ENCODE measurements at regions not wholly inside any gene's neighbourhood (a gene's known extent, or its start where the extent isn't known, plus 50 kb on each side); places are given as distances from the start of the nearest gene placed in this dataset.

- DNase-seq (ENCODE audit: low read depth in 3 of 3, low spot score in 1 of 3) = no peak
These were observed 86.5 kb downstream of the MTRR start for GRCh38 chr5:7955476-7955875.

- no peak for DNase-seq (ENCODE audit: low read depth in 3 of 3, low spot score in 1 of 3)
These were observed 88.4 kb downstream of the MTRR start for GRCh38 chr5:7957329-7957728.

GRCh38 chr5:7960142-7960541, 91.2 kb downstream of the MTRR start:
- no peak for DNase-seq (ENCODE audit: low read depth in 3 of 3, low spot score in 1 of 3)

GRCh38 chr5:7961540-7961939, 92.6 kb downstream of the MTRR start:
- DNase-seq (ENCODE audit: low read depth in 3 of 3, low spot score in 1 of 3) = no peak

- no peak for DNase-seq (ENCODE audit: low read depth in 3 of 3, low spot score in 1 of 3)
These were observed 101.9 kb downstream of the MTRR start for GRCh38 chr5:7970816-7971215.

- DNase-seq (ENCODE audit: low read depth in 3 of 3, low spot score in 1 of 3) = no peak
These were observed 107.7 kb downstream of the MTRR start for GRCh38 chr5:7976411-7977190.

- DNase-seq (ENCODE audit: low read depth in 3 of 3, low spot score in 1 of 3) = no peak
These were observed 109.2 kb downstream of the MTRR start for GRCh38 chr5:7978114-7978513.

GRCh38 chr5:7978991-7979390, 110.0 kb downstream of the MTRR start:
- no peak for DNase-seq (ENCODE audit: low read depth in 3 of 3, low spot score in 1 of 3)

GRCh38 chr5:7980881-7981280, 111.9 kb downstream of the MTRR start:
- DNase-seq (ENCODE audit: low read depth in 3 of 3, low spot score in 1 of 3) = no peak

- DNase-seq (ENCODE audit: low read depth in 3 of 3, low spot score in 1 of 3) = no peak
These were observed 114.5 kb downstream of the MTRR start for GRCh38 chr5:7983433-7983832.

- no peak for DNase-seq (ENCODE audit: low read depth in 3 of 3, low spot score in 1 of 3)
These were observed 122.3 kb downstream of the MTRR start for GRCh38 chr5:7991125-7991821.

- DNase-seq (ENCODE audit: low read depth in 3 of 3, low spot score in 1 of 3) = no peak
These were observed 126.8 kb downstream of the MTRR start for GRCh38 chr5:7995688-7996294.

GRCh38 chr5:8005416-8005815, 136.5 kb downstream of the MTRR start:
- no peak for DNase-seq (ENCODE audit: low read depth in 3 of 3, low spot score in 1 of 3)

GRCh38 chr5:8012131-8012977, 143.4 kb downstream of the MTRR start:
- DNase-seq (ENCODE audit: low read depth in 3 of 3, low spot score in 1 of 3) = no peak

GRCh38 chr5:8013948-8014710, 145.2 kb downstream of the MTRR start:
- no peak for DNase-seq (ENCODE audit: low read depth in 3 of 3, low spot score in 1 of 3)

GRCh38 chr5:8019719-8020218, 150.8 kb downstream of the MTRR start:
- no peak for DNase-seq (ENCODE audit: low read depth in 3 of 3, low spot score in 1 of 3)

- DNase-seq (ENCODE audit: low read depth in 3 of 3, low spot score in 1 of 3) = no peak
These were observed 152.0 kb downstream of the MTRR start for GRCh38 chr5:8020861-8021514.

- no peak for DNase-seq (ENCODE audit: low read depth in 3 of 3, low spot score in 1 of 3)
These were observed 159.3 kb downstream of the MTRR start for GRCh38 chr5:8028243-8028642.

GRCh38 chr5:8033261-8033660, 164.3 kb downstream of the MTRR start:
- DNase-seq (ENCODE audit: low read depth in 3 of 3, low spot score in 1 of 3) = no peak

GRCh38 chr5:8034852-8035251, 165.9 kb downstream of the MTRR start:
- no peak for DNase-seq (ENCODE audit: low read depth in 3 of 3, low spot score in 1 of 3)
